ENCODE measurements at regions not wholly inside any gene's neighbourhood (a gene's known extent, or its start where the extent isn't known, plus 50 kb on each side); places are given as distances from the start of the nearest gene placed in this dataset.

DNA sequence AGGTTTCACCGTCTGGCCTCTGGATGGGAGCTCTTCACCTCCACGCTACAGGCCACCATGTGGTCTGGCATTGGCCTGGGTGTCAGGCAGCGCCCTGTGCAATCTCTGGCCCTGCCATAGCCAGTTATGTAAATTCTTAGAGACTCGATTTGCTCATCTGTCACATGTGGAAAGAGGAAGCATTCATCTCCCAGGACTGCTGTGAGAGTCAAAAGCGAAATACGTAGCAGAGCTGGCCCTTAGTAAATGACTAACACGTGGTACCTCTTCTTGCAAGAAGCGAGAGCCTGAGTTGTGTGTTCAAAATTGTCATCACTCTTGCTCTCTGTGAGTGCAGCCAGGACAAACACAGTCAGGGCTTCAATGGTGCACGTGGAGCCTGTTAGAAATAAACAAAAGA lies 159.0 kb upstream of the BACE2 start:
- CTCF ChIA-PET (ENCODE audit: low intra/inter-chr PET ratio, low total read pairs): no interaction called here
- TF ChIP-seq ZNF484 (CRISPR knock-in tag; IDR thresholded peaks at IDR 0.05; ENCODE audit: borderline replicate concordance, low read depth) (no peak), NBN (conservative IDR thresholded peaks at IDR 0.05) (no peak), POLR2AphosphoS2 (IDR thresholded peaks at IDR 0.05; ENCODE audit: low read depth, low read length) (no peak), KDM4B (CRISPR knock-in tag; IDR thresholded peaks at IDR 0.05) (no peak), KDM1A (CRISPR knock-in tag; IDR thresholded peaks at IDR 0.05) (no peak), ZSCAN12 (CRISPR knock-in tag; IDR thresholded peaks at IDR 0.05) (no peak), ZBTB7A (CRISPR knock-in tag; IDR thresholded peaks at IDR 0.05) (no peak), JUNB (CRISPR knock-in tag; IDR thresholded peaks at IDR 0.05; ENCODE audit: borderline replicate concordance) (no peak), SIX4 (CRISPR knock-in tag; IDR thresholded peaks at IDR 0.05) (no peak), ZNF709 (CRISPR knock-in tag; IDR thresholded peaks at IDR 0.05) (no peak), ZNF496 (CRISPR knock-in tag; IDR thresholded peaks at IDR 0.05; ENCODE audit: insufficient replicate concordance) (no peak), ZNF839 (CRISPR knock-in tag; IDR thresholded peaks at IDR 0.05; ENCODE audit: borderline replicate concordance) (no peak), ZNF761 (CRISPR knock-in tag; conservative IDR thresholded peaks at IDR 0.05) (no peak), MED13 (CRISPR knock-in tag; IDR thresholded peaks at IDR 0.05) (no peak)
- TF ChIP-seq, protein P1, sequence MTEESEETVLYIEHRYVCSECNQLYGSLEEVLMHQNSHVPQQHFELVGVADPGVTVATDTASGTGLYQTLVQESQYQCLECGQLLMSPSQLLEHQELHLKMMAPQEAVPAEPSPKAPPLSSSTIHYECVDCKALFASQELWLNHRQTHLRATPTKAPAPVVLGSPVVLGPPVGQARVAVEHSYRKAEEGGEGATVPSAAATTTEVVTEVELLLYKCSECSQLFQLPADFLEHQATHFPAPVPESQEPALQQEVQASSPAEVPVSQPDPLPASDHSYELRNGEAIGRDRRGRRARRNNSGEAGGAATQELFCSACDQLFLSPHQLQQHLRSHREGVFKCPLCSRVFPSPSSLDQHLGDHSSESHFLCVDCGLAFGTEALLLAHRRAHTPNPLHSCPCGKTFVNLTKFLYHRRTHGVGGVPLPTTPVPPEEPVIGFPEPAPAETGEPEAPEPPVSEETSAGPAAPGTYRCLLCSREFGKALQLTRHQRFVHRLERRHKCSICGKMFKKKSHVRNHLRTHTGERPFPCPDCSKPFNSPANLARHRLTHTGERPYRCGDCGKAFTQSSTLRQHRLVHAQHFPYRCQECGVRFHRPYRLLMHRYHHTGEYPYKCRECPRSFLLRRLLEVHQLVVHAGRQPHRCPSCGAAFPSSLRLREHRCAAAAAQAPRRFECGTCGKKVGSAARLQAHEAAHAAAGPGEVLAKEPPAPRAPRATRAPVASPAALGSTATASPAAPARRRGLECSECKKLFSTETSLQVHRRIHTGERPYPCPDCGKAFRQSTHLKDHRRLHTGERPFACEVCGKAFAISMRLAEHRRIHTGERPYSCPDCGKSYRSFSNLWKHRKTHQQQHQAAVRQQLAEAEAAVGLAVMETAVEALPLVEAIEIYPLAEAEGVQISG (CRISPR knock-in tag; IDR thresholded peaks at IDR 0.05): no peak
- TF ChIP-seq, protein P2, sequence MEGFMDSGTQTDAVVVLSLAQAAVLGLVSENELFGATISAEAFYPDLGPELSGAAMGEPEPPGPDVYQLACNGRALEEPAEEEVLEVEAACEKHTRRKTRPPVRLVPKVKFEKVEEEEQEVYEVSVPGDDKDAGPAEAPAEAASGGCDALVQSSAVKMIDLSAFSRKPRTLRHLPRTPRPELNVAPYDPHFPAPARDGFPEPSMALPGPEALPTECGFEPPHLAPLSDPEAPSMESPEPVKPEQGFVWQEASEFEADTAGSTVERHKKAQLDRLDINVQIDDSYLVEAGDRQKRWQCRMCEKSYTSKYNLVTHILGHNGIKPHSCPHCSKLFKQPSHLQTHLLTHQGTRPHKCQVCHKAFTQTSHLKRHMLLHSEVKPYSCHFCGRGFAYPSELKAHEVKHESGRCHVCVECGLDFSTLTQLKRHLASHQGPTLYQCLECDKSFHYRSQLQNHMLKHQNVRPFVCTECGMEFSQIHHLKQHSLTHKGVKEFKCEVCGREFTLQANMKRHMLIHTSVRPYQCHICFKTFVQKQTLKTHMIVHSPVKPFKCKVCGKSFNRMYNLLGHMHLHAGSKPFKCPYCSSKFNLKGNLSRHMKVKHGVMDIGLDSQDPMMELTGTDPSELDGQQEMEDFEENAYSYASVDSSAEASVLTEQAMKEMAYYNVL (CRISPR knock-in tag; IDR thresholded peaks at IDR 0.05; ENCODE audit: borderline replicate concordance): no peak
- TF ChIP-seq, protein P3, sequence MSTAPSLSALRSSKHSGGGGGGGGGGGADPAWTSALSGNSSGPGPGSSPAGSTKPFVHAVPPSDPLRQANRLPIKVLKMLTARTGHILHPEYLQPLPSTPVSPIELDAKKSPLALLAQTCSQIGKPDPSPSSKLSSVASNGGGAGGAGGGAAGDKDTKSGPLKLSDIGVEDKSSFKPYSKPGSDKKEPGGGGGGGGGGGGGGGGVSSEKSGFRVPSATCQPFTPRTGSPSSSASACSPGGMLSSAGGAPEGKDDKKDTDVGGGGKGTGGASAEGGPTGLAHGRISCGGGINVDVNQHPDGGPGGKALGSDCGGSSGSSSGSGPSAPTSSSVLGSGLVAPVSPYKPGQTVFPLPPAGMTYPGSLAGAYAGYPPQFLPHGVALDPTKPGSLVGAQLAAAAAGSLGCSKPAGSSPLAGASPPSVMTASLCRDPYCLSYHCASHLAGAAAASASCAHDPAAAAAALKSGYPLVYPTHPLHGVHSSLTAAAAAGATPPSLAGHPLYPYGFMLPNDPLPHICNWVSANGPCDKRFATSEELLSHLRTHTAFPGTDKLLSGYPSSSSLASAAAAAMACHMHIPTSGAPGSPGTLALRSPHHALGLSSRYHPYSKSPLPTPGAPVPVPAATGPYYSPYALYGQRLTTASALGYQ (CRISPR knock-in tag; IDR thresholded peaks at IDR 0.05): no peak
- TF ChIP-seq, protein P4, sequence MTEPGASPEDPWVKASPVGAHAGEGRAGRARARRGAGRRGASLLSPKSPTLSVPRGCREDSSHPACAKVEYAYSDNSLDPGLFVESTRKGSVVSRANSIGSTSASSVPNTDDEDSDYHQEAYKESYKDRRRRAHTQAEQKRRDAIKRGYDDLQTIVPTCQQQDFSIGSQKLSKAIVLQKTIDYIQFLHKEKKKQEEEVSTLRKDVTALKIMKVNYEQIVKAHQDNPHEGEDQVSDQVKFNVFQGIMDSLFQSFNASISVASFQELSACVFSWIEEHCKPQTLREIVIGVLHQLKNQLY (CRISPR knock-in tag; IDR thresholded peaks at IDR 0.05): no peak
- Histone ChIP-seq H3K27me3 (ENCODE audit: control insufficient read depth in 1 of 2, insufficient read depth in 2 of 2, low read length in 2 of 2) (no peaks in the 10 kb centered on the region), H3K9me3 (ENCODE audit: low read length) (peaks cover 13% of the 10 kb centered on the region), H3K36me3 (replicated peaks in 1 of 2; ENCODE audit: control insufficient read depth in 1 of 2, insufficient read depth in 2 of 2, low read length in 2 of 2) (no peaks in the 10 kb centered on the region), H2AFZ (ENCODE audit: low read length) (no peak overlapping the region), H3K4me1 (ENCODE audit: insufficient read depth, low read length) (no peaks in the 10 kb centered on the region), H3K4me3 (replicated peaks in 1 of 3; ENCODE audit: insufficient read depth in 1 of 3, low read depth in 2 of 3, low read length in 3 of 3) (no peak overlapping the region), H3K9ac (ENCODE audit: insufficient read depth, low read depth, low read length) (no peak overlapping the region), H3K79me2 (ENCODE audit: insufficient read depth, low read length) (no peaks in the 10 kb centered on the region), H3K4me2 (ENCODE audit: low read depth, low read length) (no peak overlapping the region), H4K20me1 (ENCODE audit: insufficient read depth, low read length) (no peaks in the 10 kb centered on the region), H3K27ac (ENCODE audit: extremely low read length, insufficient read depth, low read length) (no peak overlapping the region)
- POLR2A ChIA-PET: no interaction called here
- intact Hi-C loops (cut with micrococcal nuclease; ENCODE audit: unreplicated experiment) (no loop called here), in situ Hi-C loops (cut with HindIII; ENCODE audit: extremely low pct_ligation_motif_present, low pct_unique_long_range_greater_than_20kb) (no loop called here)
- 19% methylated on average over 9 of the region's 9 CpGs for WGBS (ENCODE audit: low lambda C conversion rate)
- ATAC-seq: no peak
- DNase-seq (ENCODE audit: low spot score): no peak
- no TSS peak for BruUV-seq (replicated peaks)
- FAIRE-seq: no peak

Data from HepG2 (cell line).